Naive B cell (primary cell): ENCODE measurements at regions not wholly inside any gene's neighbourhood (a gene's known extent, or its start where the extent isn't known, plus 50 kb on each side); places are given as distances from the start of the nearest gene placed in this dataset.

Experiments
- ATAC-seq, 2 donors: fragments of 150-1000 bp; cut with Tn5 transposase; 2 replicates each; pipeline ENCODE4 v1.10.0; 2021; ENCODE audit warnings: low read depth in 2 of 2, mild to moderate bottlenecking in 2 of 2, moderate library complexity in 2 of 2
- DNase-seq: peaks from one replicate; pipeline ENCODE4 v3.0.0; 2022
- H3K27ac Mint-ChIP-seq, 6 donors: one replicate each; pipeline ENCODE4 v1.8.0; 2020 to 2022; ENCODE audit warnings: mild to moderate bottlenecking in 6 of 6, mixed read lengths in 6 of 6, moderate library complexity in 5 of 6, inconsistent platforms in 2 of 6
- H3K27me3 Mint-ChIP-seq, 3 donors: one replicate each; pipeline ENCODE4 v1.8.0; 2021 to 2022; ENCODE audit warnings: mixed read lengths in 3 of 3, mild to moderate bottlenecking in 1 of 3
- H3K36me3 Mint-ChIP-seq, 2 donors: one replicate each; pipeline ENCODE4 v1.8.0; 2020 to 2022; ENCODE audit warnings: mixed read lengths in 2 of 2, inconsistent platforms in 1 of 2, mild to moderate bottlenecking in 1 of 2
- H3K4me1 Mint-ChIP-seq, 3 donors: one replicate each; pipeline ENCODE4 v1.8.0; 2020 to 2022; ENCODE audit warnings: mixed read lengths in 3 of 3, inconsistent platforms in 1 of 3, mild to moderate bottlenecking in 1 of 3, moderate library complexity in 1 of 3
- H3K4me3 Mint-ChIP-seq, 8 donors: one replicate each; pipeline ENCODE4 v1.8.0; 2020 to 2022; ENCODE audit warnings: mild to moderate bottlenecking in 8 of 8, mixed read lengths in 8 of 8, moderate library complexity in 8 of 8, inconsistent platforms in 2 of 8
- H3K9me3 Mint-ChIP-seq, 7 donors: one replicate each; pipeline ENCODE4 v1.8.0; 2020 to 2022; ENCODE audit warnings: mixed read lengths in 7 of 7, mild to moderate bottlenecking in 5 of 7, inconsistent platforms in 2 of 7, moderate library complexity in 1 of 7

DNA sequence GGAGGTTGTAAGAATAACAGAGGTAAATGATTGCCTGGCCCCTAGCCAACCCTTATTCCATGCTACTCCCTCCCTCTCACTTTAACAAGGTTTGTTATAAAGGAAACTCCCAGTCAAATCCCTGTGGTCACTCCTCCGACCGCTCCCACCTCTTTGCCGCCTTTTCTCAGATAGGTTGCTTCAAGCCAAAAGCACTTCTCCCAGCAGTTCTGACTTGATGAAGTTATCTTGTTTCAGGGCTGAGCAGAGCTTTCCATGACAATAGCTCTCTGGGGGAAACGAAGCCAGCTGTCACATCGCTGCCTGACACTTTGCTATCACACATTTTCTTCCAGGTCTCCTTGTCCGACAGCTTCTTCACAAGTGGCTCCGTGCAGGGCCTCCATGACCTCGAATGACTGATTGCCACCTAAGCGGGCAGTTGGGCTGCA lies 278.6 kb downstream of the HAPSTR1 start:
- Mint-ChIP-seq H3K4me3 (no peak overlapping the region), H3K9me3 (peaks cover 1 to 16% (median 4%) of the 10 kb centered on the region in 7 donors), H3K36me3 (peaks cover 0 to 4% of the 10 kb centered on the region in 2 donors), H3K27ac (no peak overlapping the region), H3K4me1 (peaks cover 0 to 3% (median 0%) of the 10 kb centered on the region in 3 donors), H3K27me3 (peaks cover 0 to 17% (median 5%) of the 10 kb centered on the region in 3 donors)
- ATAC-seq (no peak), DNase-seq (no peak)

DNA sequence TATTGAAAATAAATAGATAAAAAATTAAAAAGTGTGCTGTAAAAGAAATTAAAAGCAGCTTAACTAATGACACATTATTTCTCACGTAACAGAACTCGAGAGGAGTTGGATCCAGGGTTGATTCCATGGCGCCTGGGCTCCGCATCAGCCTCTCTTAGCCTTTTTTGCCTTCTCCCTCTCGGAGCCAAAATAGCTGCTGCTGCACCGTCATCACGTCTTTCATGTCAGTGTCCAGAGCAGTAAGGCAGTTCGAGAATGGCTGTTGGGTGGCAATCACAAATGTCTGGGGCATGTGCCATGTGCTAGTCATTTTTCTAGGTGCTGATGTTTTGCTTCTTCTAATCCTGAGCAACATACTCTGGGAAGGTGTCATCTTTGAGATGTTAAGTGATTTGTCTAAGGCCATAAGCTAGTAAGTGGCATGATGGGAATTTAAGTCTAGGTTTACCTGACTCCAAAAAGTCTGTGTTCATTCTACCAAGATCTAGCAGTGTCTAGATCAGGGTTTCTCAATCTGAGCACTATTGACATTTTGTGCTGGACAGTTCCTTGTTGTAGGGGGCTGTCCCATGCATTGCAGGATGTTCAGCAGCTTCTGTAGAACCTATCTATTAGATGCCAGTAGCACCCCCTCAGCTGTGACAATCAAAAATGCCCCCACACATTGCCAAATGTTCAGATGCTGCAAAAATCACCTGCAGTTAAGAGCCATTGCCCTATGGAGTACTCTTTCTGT lies 280.4 kb downstream of the HAPSTR1 start:
- Mint-ChIP-seq H3K36me3 (peaks cover 0 to 4% of the 10 kb centered on the region in 2 donors), H3K4me1 (peaks cover 0 to 3% (median 0%) of the 10 kb centered on the region in 3 donors), H3K27ac (no peak overlapping the region), H3K27me3 (peaks cover 0 to 10% (median 0%) of the 10 kb centered on the region in 3 donors), H3K9me3 (peaks cover 0 to 16% (median 4%) of the 10 kb centered on the region in 7 donors), H3K4me3 (no peak overlapping the region)
- ATAC-seq (no peak), DNase-seq (no peak)

DNA sequence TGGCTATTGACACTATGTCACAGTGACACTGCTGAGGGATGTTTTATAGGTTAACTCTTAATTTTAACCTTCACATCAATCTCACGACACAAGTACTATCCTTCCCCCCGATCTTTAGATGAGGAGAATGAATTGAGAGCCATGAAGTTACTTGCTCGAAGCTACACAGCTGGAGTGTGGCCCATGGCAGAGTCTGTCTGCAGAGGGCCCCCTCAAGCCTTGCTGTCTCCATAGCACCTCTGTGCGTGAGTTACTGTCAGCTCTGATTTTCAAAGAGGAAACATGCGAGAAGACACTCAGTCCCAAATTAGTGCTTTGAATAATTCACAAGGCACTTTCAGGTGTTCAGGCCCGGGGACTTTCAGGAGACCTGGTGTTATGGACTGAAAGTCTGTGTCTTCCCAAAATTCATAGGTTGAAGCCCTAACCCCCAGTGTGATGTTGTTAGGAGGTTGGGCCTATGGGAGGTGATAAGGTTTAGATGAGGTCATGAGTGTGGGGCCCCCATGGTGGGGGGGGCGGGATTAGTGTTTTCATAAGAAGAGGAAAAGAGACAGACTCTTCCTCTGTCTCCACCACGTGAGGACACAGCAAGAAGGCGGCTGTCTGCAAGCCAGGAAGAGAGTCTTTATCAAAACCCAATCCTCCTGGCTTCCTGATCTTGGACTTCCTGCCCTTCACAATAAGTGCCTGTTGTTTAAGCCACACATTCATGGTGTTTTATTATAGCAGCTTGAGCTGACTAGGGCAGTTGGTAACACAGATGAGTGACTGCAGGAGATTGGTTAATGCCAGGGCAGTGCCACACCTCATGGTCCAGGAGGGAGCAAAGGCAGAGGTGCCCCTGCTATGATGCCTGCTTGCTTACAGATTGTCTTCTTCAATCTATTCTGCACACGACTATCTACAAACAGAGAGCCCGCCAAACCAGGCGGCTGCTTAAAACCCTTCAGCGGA lies 281.8 kb downstream of the HAPSTR1 start:
- ATAC-seq (no peak), DNase-seq (no peak)
- H3K27ac Mint-ChIP-seq: no peak overlapping the region
- H3K4me3 Mint-ChIP-seq: no peak overlapping the region
- H3K4me1 Mint-ChIP-seq: peaks cover 0 to 3% (median 0%) of the 10 kb centered on the region in 3 donors
- peaks cover 0 to 4% of the 10 kb centered on the region in 2 donors for H3K36me3 Mint-ChIP-seq
- H3K9me3 Mint-ChIP-seq: peaks cover 0 to 14% (median 4%) of the 10 kb centered on the region in 7 donors
- H3K27me3 Mint-ChIP-seq: peaks cover 0 to 12% (median 4%) of the 10 kb centered on the region in 3 donors

DNA sequence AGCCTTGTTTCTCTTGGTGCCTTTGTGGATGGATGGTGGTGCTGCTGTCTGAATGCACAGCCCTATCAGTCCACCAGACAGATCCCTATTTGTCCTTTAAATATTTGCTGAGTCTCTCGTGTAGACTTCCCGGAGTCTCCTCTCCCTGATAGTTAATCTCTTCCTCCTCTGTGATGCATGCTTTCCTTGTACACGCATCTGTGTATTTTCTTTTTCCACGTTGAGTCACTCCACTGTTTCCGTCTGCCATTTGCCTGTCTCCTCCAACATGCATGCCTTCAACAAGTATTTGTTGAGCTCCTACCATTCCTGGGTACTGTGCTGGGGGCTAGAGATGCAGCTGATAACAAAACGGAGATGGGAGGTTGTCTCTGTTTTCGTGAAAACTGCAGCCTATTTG lies 282.6 kb downstream of the HAPSTR1 start:
- Mint-ChIP-seq H3K27me3 (peaks cover 8 to 12% (median 9%) of the 10 kb centered on the region in 3 donors), H3K4me1 (peaks cover 0 to 3% (median 0%) of the 10 kb centered on the region in 3 donors), H3K27ac (peak overlapping the region in 1 of 6 donors; percentile 91), H3K36me3 (peaks cover 0 to 4% of the 10 kb centered on the region in 2 donors), H3K4me3 (no peak overlapping the region), H3K9me3 (peaks cover 0 to 11% (median 4%) of the 10 kb centered on the region in 7 donors)
- ATAC-seq (no peak), DNase-seq (no peak)

DNA sequence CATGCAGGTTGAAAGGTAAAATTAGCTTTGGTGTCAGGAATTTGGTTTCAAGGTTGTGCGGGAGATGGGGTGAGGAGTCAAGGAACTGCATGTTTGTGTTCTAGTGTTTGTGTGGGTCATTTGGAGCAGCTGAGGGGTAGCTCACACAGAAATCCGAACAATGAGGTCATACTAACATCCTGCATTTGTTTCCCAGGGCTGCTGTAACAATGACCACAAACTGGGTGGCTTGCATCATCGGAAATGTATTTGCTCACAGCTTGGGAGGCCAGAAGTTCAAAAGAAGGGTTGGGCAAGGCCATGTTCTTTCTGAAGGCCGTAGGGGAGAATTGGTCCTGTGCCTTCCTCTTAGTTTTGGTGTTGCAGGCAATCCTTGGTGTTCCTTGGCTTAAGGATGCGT lies 287.4 kb downstream of the HAPSTR1 start:
- Mint-ChIP-seq H3K27me3 (peaks cover 4 to 17% (median 10%) of the 10 kb centered on the region in 3 donors), H3K27ac (no peak overlapping the region), H3K4me1 (peaks cover 0 to 3% (median 0%) of the 10 kb centered on the region in 3 donors), H3K36me3 (no peaks in the 10 kb centered on the region), H3K4me3 (no peak overlapping the region), H3K9me3 (peaks cover 0 to 13% (median 4%) of the 10 kb centered on the region in 7 donors)
- no peak for ATAC-seq
- no peak for DNase-seq

DNA sequence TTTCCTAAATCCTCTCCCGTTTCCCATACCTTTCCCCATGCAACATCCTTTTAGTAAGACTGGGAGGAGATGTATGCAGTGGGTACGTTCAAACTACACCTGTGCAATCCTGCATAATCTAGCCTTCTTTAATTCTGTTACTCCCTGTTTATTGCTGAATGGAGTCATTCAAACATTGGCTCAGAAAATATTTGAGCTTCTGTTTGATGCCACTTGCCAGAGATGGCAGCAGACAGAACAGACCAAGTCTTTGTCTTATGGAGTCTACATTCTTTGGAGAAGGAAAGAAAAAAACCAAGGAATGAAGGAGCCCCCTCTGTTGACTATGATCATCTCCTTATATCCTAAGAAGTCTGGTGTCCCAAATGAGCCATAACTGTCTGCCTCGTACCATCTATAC lies 288.8 kb downstream of the HAPSTR1 start:
- ATAC-seq (no peak), DNase-seq (no peak)
- Mint-ChIP-seq H3K27me3 (peaks cover 4 to 20% (median 10%) of the 10 kb centered on the region in 3 donors), H3K4me3 (no peak overlapping the region), H3K4me1 (no peaks in the 10 kb centered on the region), H3K27ac (no peak overlapping the region), H3K36me3 (no peaks in the 10 kb centered on the region), H3K9me3 (peaks cover 0 to 11% (median 4%) of the 10 kb centered on the region in 7 donors)

DNA sequence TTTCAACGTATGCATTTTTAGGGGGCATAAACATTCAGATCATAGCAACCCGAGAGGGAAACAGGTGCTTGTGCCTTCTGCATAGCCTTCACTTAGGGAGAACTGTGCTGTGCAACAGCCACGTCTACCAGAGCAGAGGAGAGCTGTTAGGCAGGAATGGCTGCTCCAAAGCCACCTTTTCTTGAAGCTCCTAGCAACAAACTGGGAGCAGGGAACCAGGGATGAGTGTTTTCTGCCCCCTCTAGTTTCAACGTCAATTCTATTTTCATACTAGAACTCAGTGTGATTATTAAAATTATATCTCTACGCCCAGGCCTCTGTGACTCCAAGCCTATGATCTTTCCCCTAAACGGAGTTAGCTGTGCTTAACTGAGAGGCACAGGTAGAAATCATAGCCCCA lies 290.0 kb downstream of the HAPSTR1 start:
- no peaks in the 10 kb centered on the region for H3K4me1 Mint-ChIP-seq
- no peak overlapping the region for H3K27ac Mint-ChIP-seq
- no peak for DNase-seq
- H3K36me3 Mint-ChIP-seq: no peaks in the 10 kb centered on the region
- peaks cover 0 to 18% (median 8%) of the 10 kb centered on the region in 7 donors for H3K9me3 Mint-ChIP-seq
- H3K27me3 Mint-ChIP-seq: peaks cover 9 to 26% (median 10%) of the 10 kb centered on the region in 3 donors
- H3K4me3 Mint-ChIP-seq: no peak overlapping the region
- ATAC-seq: no peak

DNA sequence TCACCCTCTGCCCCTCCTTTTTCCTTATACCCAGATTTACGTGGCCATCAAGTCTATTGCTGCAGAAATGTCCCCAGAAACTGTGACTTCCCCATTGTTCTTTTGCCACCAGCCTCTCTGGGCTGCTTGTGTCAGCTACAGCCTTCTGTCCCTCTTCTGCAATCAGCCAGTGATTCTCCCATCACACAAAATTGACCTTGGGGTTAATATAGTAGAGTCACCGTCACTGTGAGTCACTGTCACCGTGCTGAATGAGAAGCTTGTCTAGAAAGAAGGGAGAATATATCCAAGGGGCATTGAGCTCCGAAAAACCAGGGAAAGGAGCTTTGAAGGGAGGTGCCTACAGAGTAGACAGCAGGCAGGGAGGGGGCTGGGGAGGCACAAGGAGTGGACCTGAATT lies 290.5 kb downstream of the HAPSTR1 start:
- no peak overlapping the region for H3K4me3 Mint-ChIP-seq
- peak overlapping the region in 1 of 6 donors; percentile 7 for H3K27ac Mint-ChIP-seq
- no peak for DNase-seq
- H3K27me3 Mint-ChIP-seq: peaks cover 9 to 26% (median 10%) of the 10 kb centered on the region in 3 donors
- H3K4me1 Mint-ChIP-seq: no peaks in the 10 kb centered on the region
- no peak for ATAC-seq
- no peaks in the 10 kb centered on the region for H3K36me3 Mint-ChIP-seq
- H3K9me3 Mint-ChIP-seq: peaks cover 0 to 17% (median 8%) of the 10 kb centered on the region in 7 donors

DNA sequence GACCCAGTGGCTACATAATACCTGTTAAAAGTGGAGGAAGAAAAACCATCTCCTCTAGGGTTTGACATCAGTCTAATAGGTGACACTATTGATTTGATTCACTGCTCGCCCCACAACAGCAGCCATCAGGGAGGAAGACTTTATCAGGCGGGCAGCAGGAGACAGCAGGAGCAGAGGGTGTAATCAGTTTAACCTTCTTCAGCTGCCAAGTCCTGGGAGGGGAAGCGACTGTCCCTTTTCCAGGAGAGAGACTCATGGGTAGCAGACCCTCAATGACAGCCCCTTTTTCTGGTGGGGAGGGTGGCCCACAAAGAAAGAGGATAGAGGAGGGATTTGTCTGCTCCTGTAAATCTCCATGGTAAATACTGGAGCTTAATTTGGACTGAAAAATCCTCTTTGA lies 291.8 kb downstream of the HAPSTR1 start:
- Mint-ChIP-seq H3K36me3 (no peaks in the 10 kb centered on the region), H3K4me3 (no peak overlapping the region), H3K27ac (no peak overlapping the region), H3K27me3 (peaks cover 5 to 26% (median 6%) of the 10 kb centered on the region in 3 donors), H3K4me1 (no peaks in the 10 kb centered on the region), H3K9me3 (peaks cover 2 to 22% (median 18%) of the 10 kb centered on the region in 7 donors)
- ATAC-seq (no peak), DNase-seq (no peak)

DNA sequence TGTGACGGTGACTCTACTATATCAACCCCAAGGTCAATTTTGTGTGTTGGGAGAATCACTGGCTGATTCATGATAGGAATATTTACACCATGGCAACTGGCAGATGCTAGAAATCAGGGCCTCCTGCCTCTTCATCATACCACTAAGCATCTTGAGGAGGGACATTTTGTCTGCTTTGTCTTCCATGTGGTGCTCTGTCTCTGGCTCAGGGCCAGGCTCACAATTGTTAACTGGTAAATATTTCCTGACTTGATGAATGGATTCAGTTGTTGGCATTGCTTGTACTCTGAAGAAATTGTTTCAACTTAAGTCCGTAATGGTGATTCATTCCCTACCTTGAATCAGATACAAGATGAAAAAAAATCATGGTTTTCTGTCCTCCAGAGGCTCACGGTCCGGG lies 292.7 kb downstream of the HAPSTR1 start:
- DNase-seq (no peak), ATAC-seq (no peak)
- no peaks in the 10 kb centered on the region for H3K4me1 Mint-ChIP-seq
- H3K36me3 Mint-ChIP-seq: peaks cover 0 to 8% of the 10 kb centered on the region in 2 donors
- H3K9me3 Mint-ChIP-seq: peaks cover 6 to 24% (median 21%) of the 10 kb centered on the region in 7 donors
- H3K27me3 Mint-ChIP-seq: peaks cover 0 to 18% (median 5%) of the 10 kb centered on the region in 3 donors
- H3K27ac Mint-ChIP-seq: no peak overlapping the region
- no peak overlapping the region for H3K4me3 Mint-ChIP-seq

DNA sequence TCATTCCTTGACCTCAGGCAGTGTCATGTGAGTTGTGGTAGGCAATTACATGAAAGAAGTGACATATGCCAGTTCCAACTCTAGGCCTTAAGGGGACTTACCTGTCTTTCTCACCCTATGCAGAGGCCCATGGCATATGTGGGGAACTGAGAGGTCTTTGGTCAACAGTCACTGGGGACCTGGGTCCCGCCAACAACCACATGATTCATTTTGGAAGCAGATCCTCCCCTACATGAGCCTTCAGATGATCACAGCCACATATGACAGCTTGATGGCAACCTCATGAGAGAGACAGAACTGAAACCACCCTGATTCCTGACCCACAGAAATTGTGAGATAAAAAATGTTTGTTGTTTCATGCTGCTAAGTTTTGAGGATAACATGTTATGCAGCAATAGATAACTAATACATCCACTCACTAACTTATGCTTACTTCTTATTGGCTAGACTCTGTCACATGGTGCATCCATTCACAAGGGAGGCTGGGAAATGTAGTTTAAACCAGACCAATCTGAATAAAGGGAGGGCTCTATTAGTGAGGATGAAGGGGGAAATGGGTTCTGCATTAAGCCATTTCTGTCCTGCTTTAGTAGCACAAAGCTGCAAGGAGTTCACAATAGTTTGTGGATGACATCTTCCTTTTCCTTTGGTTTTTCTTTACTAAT lies 298.2 kb downstream of the HAPSTR1 start:
- peaks cover 0 to 8% of the 10 kb centered on the region in 2 donors for H3K36me3 Mint-ChIP-seq
- H3K27ac Mint-ChIP-seq: no peak overlapping the region
- H3K4me3 Mint-ChIP-seq: no peak overlapping the region
- no peaks in the 10 kb centered on the region for H3K4me1 Mint-ChIP-seq
- ATAC-seq (no peak), DNase-seq (no peak)
- H3K27me3 Mint-ChIP-seq: peaks cover 0 to 9% (median 5%) of the 10 kb centered on the region in 3 donors
- H3K9me3 Mint-ChIP-seq: peaks cover 6 to 30% (median 19%) of the 10 kb centered on the region in 7 donors

DNA sequence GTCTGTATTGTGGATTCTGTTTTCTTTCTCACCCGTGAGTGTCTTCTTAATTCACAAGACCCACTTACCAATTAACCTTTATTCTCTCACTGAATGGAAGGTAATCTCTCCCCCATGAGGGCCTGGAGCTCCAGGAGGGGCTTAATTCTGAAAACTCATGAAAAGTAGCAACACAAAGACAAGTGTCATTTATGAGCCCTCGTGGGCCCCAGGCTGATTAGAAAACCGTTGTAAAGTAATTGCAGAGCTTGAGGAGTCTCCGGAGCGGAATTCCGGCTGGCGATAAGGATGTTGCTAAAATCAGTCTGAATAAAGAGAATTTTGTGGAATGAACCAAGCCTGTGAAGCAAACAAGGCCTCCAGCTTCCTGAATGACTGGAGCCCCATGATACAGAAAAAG lies 301.5 kb downstream of the HAPSTR1 start:
- ATAC-seq: no peak
- peaks cover 4 to 8% (median 5%) of the 10 kb centered on the region in 3 donors for H3K27me3 Mint-ChIP-seq
- peaks cover 0 to 17% of the 10 kb centered on the region in 2 donors for H3K36me3 Mint-ChIP-seq
- no peak overlapping the region for H3K27ac Mint-ChIP-seq
- no peak overlapping the region for H3K4me3 Mint-ChIP-seq
- H3K4me1 Mint-ChIP-seq: no peaks in the 10 kb centered on the region
- H3K9me3 Mint-ChIP-seq: peaks cover 8 to 30% (median 13%) of the 10 kb centered on the region in 7 donors
- no peak for DNase-seq

DNA sequence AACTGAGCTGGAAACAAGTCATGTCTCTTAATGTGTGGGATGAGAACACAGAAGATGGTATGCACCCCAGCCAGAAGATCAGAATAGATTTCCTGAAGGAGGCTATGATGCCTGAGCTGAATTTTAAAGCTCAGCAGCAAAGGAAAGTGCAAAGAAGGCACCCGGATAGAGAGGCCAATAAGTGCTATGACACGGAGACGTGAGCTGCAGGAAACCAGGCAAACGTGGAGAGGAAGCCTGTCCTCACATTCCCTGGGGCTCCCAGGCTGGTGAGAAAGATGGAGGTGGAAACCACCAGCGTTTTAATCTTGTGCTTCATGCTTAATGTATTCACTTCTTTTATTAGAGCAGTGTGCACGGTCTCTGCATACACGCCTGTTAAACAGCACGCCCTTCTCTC lies 302.1 kb downstream of the HAPSTR1 start:
- no peak overlapping the region for H3K4me3 Mint-ChIP-seq
- H3K27ac Mint-ChIP-seq: no peak overlapping the region
- H3K27me3 Mint-ChIP-seq: peaks cover 4 to 9% (median 5%) of the 10 kb centered on the region in 3 donors
- H3K36me3 Mint-ChIP-seq: peaks cover 0 to 15% of the 10 kb centered on the region in 2 donors
- H3K9me3 Mint-ChIP-seq: peaks cover 4 to 27% (median 10%) of the 10 kb centered on the region in 7 donors
- no peaks in the 10 kb centered on the region for H3K4me1 Mint-ChIP-seq
- DNase-seq (no peak), ATAC-seq (no peak)
